ENCODE measurements at regions not wholly inside any gene's neighbourhood (a gene's known extent, or its start where the extent isn't known, plus 50 kb on each side); places are given as distances from the start of the nearest gene placed in this dataset.

DNA sequence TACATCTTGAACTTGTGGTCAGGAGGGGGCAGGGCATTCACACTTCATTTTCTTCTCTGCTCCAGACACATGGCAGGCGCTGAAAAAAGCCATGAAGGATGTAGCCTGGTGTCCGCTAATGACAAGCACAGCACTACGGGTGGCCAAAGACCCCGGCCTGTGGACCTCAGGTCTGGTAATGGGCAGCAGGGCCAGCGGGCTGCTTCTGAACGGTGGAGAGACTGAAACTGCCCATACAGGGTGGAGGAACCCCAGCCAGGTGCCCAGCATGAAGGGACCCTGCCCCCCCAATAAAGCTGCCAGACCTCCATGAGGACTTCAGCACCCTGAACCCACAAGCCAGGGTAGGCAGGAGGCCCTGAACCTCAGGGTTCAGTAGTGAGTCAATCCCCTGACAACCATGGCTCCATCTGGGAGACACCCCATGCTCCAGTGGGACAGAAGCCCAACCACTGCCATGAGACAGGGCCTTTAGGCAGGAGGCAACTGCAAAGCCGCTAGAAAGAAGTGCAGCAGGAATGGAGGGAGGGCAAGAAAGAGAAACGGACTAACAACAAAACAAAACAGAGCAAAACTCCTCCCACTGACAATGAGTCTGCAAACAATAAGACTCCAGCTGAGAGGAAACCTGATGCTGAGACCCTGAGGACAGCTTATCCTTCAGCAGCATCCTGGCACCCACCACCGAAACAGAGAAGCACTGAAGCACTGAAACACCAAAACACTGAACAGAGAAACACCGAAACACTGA is 140.2 kb upstream of the PPP2R2D start:
- no peak for DNase-seq

DNA sequence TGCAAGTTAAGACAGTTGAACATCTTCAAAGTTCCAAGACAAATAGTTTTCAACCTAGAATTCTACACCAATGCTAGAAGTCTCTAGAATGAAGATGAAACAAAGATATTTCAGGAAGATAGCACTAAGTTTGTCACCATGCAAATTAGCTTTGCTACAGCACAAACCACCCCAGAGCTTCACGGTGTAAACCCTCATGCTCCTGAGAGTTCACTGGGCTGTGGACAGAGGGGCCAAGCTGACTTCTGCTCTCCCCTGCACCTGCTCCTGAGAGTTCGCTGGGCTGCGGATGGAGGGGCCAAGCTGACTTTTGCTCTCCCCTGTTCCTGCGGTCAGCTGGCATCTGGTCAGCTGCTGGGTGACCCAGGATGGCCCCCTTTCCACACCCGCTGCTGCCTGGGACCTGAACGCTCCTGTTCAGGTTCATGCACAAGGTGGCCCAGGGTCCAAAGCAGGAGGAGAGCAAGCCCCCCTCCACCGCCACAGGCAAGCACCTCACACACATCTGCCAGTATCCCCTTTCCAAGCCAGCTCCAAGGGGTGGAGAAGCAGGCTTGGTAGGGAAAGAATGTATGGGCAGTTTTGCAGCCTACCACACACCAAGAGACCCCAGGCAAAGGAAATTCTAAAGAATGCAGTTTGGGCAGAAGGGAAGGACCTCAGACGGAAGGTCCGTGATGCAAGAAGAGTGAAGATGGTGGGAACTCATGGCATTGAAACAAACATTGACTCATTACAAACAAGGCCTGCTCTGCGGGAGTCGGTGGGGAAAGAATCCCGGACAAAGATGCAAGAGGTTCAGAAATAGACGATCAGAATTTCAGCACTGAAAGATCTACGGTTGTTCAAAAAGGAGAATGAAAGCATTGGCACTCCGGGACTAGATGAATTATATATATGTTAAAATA is 137.8 kb upstream of the PPP2R2D start:
- DNase-seq = no peak

DNA sequence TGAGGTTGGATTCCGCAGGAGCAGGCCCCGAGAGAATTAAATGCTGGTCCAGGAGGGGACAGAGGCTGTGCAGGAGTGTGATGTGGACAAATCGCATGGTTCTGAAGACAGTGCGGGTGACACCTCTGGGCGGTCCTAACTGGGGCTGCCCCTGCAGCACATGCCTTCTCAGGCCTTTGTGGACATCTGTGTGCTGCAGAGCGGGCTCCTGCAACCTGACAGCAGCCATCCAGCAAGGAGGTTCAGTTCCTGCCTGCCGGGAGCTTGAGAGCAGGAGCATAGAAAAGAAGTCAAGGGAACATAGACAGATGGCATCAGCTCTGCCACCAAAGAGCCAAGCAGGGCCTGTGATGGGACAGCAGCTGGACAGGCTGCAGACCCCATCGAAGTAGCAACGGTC is 135.9 kb upstream of the PPP2R2D start:
- no peak for DNase-seq

DNA sequence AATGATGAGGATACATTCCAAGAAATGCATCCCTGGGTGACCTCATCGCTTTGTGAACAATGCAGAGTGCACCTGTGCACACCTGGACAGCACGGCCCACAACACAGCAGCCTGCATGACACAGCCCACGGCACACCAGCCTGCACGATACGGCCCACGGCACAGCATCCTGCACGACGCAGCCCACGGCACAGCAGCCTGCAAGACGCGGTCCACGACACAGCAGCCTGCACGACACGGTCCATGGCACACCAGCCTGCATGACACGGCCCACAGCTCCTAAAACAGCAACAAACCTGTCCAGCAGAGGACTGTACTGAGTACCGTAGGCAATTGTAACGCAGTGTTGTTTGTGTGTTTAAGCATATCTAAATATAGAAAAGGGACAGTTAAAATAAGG is 134.7 kb upstream of the PPP2R2D start:
- no peak for DNase-seq

DNA sequence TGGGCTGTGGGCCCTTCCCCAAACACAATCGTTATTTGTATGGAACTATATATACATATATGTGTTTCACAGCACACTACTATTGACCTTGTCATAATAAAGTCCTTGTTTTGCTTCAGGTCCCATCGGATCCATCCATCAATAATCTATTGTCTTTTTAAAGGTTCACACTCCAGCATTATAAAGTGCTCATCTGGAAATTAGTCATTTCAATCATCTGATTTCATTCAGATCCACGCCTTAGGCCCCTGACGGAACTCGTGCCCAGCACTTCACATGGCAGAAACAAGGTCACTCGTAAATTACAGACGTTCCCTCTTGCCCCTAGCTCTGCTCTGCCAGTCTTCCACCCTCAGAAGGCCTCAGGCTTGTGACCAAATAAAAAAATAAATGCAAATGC is 133.1 kb upstream of the PPP2R2D start:
- DNase-seq = no peak

DNA sequence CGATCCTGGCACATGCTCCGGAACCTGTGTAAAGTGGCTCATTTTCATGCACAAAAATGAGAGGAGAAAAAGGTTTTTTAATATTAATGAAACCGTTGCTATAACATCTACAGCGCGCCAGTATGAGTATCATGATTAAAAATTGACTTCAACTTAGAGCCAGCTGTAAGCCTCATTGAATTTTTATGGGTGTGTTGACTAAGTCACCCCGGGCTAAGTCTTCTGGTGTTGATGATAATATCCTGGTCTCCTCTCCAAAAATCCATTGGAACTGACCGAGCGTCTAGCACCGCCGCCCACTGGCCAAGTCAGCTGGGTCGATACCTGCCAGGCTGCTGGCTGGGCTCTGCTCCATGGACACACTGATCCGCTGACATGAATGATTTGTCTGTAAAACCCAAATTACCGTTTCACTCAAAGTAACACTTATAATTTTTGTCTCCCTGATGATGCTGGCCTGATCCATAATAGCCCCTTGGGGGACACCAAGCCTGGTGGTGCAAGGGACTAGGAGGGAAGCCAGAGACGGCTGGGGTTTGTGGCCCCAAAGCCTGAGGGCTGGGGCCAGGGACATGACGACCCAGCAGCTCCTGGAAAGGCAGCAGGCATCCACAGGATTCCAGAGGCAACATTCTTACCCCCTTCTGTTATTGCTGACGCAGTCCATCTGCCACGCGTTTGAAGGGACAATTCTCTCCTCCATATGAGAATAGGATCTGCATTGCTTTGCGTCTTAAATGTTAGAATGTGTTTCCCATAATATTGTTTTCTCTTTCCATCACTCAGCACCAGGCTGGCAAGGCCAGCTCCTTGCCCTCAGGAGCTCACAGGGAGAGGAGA is 131.0 kb upstream of the PPP2R2D start:
- no peak for DNase-seq

DNA sequence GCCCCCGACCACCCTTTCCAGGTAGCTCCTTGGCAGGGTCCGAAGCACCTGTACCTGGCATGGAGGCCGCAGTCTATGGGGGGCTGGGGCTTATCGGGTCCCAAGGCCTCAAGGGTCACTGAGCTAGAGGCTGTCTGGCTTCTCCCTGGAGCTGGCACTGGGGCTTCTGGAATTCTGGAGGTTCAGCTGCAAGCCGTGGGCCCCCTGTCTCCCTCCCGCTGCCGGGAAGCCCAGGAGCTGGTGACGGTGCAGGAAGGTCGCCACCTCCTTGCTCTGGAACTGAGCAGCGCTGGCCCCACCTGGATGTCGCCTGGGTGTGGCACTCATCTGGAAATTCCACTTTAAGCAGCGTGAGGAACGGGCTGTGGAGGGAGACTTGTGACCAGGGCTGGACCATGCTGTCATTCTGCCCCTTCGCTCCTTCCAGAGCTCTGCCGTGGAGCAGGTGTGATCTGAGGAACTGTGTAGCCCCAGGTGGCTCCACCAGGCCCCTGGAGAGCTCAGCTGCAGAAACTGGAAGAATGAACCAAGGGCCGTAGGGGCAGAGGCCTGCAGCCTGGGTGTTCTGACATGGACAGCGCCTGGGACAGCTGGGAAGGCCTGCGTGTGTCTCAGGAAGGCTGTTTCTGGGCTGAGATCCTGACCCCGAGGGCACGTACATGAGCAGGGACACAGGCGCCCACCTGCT is 129.7 kb upstream of the PPP2R2D start:
- DNase-seq = no peak

DNA sequence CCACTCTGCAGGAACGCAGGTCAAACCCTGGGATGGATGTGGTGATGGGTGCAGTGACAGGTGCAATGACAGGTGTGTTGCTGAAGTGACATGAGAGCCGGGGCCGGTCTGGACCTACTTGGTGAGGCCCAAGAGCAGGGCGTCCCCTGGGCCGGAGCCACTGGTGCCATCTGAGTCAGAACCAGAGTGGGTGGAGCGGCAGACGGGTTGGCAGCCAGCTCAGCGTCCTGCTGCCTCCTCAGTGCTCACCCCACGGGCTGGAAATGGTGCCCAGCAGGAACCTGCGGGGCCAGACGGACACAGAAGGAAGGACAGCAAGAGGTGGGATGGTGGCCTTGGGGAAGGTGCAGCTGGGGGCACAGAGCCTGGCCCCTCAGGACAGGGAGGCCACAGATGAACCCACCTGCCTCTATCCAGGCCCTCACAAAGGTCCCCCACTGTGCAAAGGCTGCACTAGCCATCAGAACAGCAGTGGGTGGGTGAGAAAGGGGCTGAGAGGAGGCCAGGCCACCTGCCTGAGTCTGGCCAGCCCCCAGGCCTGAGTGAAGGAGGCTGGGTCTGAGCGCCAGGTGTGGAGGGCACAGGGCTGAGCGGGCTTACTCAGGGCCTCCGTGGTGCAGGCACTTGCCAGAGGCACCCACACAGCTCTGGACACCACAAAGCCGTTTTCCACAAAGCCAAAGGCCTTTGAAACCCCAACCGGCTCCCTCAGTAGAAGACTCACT is 129.0 kb upstream of the PPP2R2D start:
- no peak for DNase-seq

DNA sequence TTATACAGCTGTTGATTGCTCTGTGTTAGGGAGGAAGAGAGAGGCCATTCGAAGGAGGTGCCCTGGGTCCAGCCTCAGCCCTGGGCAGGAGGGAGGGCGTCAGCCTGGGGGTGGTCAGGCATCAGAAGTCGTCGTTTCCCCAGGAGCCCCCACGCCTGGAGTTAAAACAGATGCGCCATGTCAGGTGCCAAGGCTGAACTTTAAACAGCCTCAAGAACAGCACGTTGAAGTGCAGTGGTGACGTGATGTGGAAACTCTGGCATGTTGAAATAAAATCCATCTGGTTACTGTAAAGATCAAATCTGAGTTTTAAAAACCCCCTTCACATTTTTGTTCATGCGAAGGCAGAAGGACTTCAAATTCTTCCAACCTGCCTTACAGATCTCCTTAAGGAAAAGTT is 128.4 kb upstream of the PPP2R2D start:
- DNase-seq = no peak

DNA sequence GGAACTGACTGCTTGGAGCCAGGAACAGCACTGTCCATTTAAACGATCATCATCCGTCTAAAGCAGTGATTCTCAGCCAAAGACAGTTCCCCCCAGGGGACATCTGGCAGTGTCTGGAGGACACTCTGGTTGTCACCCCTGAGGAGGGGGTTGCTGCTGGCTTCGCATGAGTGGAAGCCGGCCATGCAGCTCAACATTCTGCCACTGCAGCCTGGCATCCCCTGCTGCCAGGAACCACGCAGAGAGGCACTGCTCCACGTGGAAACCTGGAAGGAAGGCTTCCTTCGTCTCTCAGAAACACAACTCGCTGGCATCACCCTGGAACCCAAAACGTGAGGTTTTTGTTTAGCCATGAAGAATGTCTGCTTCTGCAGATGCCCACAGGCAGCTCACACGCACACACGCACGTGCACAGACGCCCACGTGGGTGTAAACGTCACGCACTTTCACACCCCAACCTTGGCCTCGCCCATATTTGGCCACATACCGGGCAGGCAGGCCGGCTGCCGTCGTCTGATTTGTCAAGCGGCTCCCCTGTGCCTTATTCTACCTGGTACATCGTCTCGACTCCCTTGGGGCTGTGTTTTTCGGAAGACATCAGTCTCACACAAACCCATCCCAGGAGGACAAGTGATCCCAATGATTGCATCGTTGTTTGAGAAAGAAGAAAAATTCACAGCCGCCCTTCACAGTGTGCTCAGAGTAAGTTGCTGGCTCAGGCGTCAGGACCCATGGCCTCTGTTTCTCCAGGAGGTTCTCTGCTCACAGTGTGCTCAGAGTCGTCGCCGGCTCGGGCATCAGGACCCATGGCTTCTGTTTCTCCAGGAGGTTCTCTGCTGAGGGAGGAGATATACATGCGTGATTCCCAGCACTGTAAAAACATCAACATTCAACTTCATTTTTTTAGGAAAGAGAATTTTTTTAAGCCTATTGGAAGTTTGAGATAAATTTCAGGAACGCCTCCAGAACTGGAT is 127.2 kb upstream of the PPP2R2D start:
- no peak for DNase-seq

DNA sequence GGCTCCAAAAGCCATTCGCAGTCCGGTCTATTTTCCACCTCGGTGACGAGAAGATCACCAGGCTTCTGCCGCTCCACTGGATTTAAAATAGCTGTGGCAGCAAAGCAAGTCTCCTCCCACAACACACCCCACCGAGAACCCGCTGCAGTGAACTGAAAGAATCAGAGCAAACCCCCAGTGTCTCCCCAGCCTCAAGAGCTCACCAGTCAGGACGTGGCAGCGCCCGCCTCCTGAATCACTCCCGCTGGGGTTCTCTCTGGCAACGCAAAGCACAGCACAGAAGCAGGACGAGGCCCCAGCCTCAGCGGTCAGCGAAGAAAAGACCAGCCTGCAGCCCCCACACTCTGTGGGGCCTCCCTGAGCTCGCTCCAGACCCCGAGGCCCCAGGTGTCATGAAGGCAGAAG is 126.1 kb upstream of the PPP2R2D start:
- no peak for DNase-seq

DNA sequence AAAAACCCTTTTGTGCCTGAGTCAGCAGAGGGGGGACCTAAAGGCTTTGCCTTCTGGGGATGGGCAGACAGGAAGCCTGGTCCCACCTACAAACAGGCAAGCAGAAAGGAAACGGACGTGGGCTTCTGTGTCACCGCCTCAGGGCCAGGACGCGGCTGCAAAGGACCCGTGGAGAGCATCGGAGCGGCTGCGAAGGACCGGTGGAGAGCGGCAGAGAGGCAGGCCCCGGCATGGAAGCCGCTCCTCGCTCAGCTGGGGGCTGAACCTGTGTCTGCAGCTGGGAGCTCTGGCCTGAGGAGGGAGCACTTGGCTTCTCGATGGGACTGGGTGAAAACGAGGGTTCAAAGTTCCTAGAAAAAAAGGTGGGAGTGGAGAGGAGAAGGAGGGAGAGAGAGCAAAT is 125.4 kb upstream of the PPP2R2D start:
- no peak for DNase-seq

DNA sequence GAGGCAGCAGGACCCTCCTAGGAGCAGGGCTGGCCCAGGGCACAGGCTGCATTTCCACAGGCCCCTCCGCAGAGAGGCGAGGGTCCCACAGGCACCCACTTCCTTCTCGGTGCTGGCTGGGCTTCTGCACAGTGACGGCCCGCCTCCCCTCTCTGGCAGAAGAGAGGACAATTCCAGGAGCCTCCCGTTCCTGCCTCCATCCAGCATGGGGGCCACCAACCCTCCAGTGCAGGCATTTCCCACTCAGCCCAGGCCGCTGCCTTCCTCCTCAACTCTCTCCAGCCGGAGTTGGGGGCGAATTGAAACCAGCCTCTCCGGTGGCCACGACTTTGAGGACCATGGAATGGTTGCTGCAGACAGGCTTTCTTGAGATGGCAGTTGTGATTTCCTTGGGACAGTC is 125.0 kb upstream of the PPP2R2D start:
- no peak for DNase-seq

DNA sequence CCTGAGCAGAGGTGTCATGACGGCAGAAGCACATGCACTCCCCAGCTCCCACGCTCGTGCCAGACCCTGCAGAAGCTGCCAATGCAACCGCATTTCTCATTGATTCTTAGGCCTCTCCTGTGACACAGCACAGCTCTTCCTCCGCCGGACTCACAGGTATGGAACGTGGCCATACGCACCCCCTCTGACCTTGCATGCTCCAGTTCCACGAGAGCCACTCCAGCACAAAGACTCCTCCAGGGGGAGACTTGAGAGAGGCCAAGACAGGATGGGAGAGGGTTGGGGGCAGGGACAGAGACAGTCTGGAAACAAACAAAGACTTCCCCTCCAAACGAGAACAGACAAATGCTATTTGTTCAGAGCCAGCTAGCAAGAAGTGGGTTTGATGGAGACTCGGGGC is 124.3 kb upstream of the PPP2R2D start:
- DNase-seq = no peak

DNA sequence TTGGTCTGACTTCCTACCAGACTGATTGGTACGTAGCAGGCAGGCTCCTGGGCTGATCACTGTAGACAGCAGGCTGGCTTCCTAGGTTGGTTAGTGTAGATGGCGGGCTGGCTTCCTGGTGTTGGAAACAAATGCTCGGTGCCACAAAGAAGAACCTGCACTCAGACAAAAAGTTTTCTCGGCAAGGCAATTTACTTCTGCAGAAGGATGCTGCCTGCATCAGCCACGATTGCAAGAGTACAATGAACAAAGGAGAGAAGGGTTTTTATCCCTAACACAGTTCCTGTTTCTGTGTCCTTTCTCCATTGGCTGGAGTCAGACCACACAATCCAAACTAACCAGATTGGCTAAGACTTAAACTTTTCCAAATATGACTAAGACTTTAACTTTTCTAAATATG is 123.6 kb upstream of the PPP2R2D start:
- DNase-seq = no peak

DNA sequence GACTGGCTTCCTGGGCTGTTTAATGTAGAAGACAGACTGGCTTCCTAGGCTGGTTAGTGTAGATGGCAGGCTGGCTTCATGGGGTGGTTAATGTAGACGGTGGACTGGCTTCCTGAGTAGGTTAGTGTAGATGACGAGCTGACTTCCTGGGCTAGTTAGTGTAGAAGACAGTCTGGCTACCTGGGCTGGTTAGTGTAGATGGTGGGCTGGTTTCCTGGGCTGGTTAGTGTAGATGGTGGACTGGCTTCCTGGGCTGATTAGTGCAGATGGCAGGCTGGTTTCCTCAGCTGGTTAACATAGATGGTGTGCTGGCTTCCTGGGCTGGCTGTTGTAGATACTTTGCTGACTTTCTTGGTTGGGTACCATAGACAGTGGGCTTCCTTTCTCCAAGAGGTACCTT is 122.9 kb upstream of the PPP2R2D start:
- no peak for DNase-seq

DNA sequence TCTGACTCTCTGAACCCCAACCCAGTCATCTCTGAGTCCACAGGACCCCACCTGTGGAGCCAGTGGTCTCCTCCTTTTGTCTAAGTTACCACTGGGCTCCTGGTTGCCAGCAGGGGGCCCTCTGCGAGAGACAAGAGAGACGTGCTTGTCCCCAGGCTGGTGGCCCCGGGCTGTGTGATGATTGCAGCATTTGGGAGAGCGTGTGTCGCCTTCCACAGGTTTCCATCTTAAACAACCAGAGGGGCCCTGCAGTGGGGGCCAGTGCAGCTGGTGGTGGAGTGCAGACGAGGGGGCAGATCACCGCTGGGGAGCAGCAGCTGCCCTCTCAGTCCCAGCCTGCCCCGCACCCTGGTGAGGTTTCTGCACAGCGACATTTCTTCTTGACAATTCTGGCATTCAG is 122.4 kb upstream of the PPP2R2D start:
- DNase-seq = no peak

DNA sequence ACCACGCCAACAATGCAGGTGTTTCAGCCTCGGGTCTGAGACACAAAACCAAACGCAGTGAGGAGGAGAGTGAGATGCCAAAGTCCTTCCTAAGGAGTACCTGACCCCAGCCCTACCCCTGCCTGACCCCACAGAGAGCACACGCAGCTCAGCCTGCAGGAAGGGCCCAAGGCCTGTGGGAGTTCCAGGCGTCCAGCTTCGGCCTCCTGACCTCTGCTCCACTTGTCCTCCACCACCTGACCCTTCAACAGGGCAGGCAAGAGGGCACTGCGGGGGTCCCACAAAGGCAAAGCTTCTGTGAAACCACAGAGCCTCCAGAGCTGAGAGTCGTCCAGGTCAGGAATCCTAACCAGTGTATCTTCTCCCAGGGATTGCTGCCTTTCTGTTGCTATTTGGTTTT is 122.0 kb upstream of the PPP2R2D start:
- no peak for DNase-seq

DNA sequence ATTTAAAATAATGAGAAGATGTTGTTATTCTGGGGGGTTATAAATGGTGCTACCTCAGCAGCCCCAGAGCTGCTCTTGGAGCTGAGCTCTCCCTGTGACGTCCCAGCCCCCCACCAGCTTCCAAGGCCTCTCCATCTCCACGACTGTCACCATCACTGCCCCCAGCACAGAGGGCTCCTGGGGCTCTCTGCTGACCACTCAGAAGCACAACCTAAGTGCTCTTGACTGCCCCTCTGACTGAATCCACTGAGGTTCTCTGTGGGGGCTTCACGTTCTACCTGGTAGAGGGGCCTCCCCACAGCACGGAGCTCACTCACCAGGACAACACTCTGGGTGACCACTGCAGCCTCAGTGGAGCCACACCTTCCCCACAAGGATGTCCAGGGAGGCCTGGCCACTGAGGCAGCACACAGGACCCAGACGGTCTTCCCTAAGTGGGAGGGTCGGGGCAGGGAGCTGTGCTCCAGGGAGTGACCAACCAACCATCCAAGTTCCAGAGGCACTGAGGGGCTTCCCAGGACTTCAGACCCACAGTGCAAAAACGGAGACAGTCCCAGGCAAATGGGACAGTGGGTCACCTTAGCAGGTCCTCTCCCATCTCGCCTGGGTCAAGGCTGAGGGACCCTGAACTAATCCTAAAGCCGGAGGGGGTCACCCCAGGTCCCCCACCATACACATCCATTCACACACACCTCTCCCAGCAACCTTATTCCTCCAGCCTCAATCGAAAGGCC is 121.0 kb upstream of the PPP2R2D start:
- no peak for DNase-seq

DNA sequence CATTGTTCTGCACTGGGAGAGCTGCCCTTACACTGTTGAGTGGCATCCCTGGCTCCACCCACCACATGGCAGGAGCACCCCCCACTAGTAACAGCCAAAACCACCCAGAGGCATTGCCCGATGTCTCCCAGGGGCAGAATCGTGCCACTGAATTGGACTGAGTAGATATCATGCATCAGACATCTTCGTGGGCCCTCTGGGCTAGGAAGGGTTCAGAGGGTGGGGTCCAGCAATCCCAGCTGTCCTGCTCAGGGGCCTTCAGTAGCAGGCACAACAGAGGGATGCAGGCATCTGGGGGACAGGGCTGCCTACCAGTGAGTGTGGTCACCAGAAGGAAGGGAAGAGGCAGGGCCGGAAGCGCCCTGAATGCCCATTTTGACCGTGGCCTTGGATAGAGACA is 119.7 kb upstream of the PPP2R2D start:
- DNase-seq = no peak
